KMS-11 (cell line): ENCODE measurements at regions not wholly inside any gene's neighbourhood (a gene's known extent, or its start where the extent isn't known, plus 50 kb on each side); places are given as distances from the start of the nearest gene placed in this dataset.
A peak's percentile ranks its signal among the peaks of the same experiment; 100 is the strongest.

ENCODE experiments used
- H2AFZ ChIP-seq: fragments of 200-600 bp; sonication (generic); 2 replicates; pipeline ENCODE4 v1.6.1; 2016; ENCODE audit warnings: antibody characterized with exemption, mixed run types, low read depth
- H3K27ac ChIP-seq: fragments of 200-600 bp; sonication (generic); 2 replicates; pipeline ENCODE4 v1.6.1; 2016; ENCODE audit warnings: mild to moderate bottlenecking, mixed run types
- H3K27me3 ChIP-seq: fragments of 200-600 bp; sonication (generic); 2 replicates; pipeline ENCODE4 v1.6.1; 2017; ENCODE audit warnings: mild to moderate bottlenecking, low read depth, mixed run types, moderate library complexity; ENCODE audit not compliant: insufficient read depth
- H3K36me3 ChIP-seq: fragments of 200-600 bp; sonication (generic); 2 replicates; pipeline ENCODE4 v1.6.1; 2017; ENCODE audit warnings: mild to moderate bottlenecking, mixed run types; ENCODE audit not compliant: insufficient read depth
- H3K4me1 ChIP-seq: fragments of 200-600 bp; sonication (generic); 2 replicates; pipeline ENCODE4 v1.6.1; 2016; ENCODE audit warnings: mild to moderate bottlenecking, low read depth, mixed run types; ENCODE audit not compliant: poor library complexity, severe bottlenecking
- H3K4me2 ChIP-seq: fragments of 200-600 bp; sonication (generic); 2 replicates; pipeline ENCODE4 v1.7.0; 2016; ENCODE audit warnings: mild to moderate bottlenecking, mixed run types
- H3K4me3 ChIP-seq: fragments of 200-600 bp; sonication (generic); IDR thresholded peaks from 2 replicates; pipeline ENCODE4 v1.6.1; 2017; ENCODE audit warnings: low read depth, low read length, mixed read lengths; ENCODE audit not compliant: insufficient read depth
- H3K79me2 ChIP-seq: fragments of 200-600 bp; sonication (generic); 2 replicates; pipeline ENCODE4 v1.6.1; 2016; ENCODE audit warnings: low read depth, mixed run types; ENCODE audit not compliant: insufficient read depth
- H3K9ac ChIP-seq: fragments of 200-600 bp; sonication (generic); 2 replicates; pipeline ENCODE4 v1.6.1; 2016; ENCODE audit warnings: mild to moderate bottlenecking, mixed run types
- H4K20me1 ChIP-seq: fragments of 200-600 bp; sonication (generic); 2 replicates; pipeline ENCODE4 v1.6.1; 2016; ENCODE audit warnings: mild to moderate bottlenecking, mixed run types; ENCODE audit not compliant: insufficient read depth
- TF ChIP-seq, protein P1 (sequence below): fragments of 200-600 bp; sonication (generic); conservative IDR thresholded peaks from 2 replicates; pipeline ENCODE4 v1.6.1; 2017; ENCODE audit warnings: low read depth, mild to moderate bottlenecking, antibody characterized with exemption, low read length, moderate library complexity, mixed read lengths

DNA sequence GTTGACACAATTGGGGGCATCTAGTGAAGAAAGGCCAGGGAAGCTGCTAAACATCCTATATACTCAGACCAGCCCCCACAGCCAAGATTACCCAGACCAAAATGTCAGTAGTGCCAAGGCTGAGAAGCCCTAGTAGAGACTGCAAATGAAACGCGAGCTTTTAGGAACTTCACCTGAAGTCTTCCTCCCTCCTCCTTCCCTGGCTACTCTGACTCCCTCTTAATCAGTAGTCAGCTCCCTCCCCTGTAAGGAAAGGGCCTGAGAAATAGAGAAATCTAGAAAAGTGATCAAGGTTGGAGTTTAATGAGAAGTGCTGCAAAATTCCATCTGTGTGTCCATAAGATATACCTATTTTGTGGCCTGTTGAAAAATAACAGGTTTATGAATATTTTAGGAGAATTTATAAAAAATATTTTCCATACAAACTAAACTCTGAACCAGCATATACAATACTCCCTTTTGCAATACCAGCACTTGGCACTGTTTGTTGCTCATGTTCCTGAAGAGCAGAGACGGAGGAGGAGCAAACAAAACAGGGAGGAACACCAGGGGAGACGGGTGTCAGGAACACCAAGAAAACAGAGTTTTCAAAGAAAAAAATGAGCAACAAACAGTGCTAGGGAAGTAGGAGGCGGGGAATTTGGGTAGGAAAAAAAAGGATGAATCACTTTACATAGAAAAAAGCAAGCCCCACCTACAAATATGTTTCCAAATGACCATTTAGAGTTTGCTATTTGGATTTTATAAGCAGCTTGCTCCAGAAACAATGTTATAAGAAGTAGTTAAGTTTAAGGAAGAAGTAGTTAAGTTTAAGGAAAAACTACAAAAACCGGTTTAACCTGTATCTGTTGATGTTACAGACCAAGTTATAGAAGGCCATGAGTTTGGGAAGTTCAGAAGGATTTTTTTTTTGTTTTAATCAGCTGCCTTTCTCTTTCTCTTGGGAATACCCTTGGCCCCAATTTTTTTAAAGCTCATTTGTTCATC is 282.1 kb upstream of the GRIP1 start:
- Histone ChIP-seq H3K9ac (no peak overlapping the region), H3K27me3 (no peaks in the 10 kb centered on the region), H3K4me2 (no peak overlapping the region), H3K4me3 (no peak overlapping the region), H3K27ac (no peak overlapping the region), H3K79me2 (no peaks in the 10 kb centered on the region), H2AFZ (no peak overlapping the region), H3K36me3 (no peaks in the 10 kb centered on the region), H3K4me1 (peaks cover 26% of the 10 kb centered on the region), H4K20me1 (no peaks in the 10 kb centered on the region)
- TF ChIP-seq, protein P1, sequence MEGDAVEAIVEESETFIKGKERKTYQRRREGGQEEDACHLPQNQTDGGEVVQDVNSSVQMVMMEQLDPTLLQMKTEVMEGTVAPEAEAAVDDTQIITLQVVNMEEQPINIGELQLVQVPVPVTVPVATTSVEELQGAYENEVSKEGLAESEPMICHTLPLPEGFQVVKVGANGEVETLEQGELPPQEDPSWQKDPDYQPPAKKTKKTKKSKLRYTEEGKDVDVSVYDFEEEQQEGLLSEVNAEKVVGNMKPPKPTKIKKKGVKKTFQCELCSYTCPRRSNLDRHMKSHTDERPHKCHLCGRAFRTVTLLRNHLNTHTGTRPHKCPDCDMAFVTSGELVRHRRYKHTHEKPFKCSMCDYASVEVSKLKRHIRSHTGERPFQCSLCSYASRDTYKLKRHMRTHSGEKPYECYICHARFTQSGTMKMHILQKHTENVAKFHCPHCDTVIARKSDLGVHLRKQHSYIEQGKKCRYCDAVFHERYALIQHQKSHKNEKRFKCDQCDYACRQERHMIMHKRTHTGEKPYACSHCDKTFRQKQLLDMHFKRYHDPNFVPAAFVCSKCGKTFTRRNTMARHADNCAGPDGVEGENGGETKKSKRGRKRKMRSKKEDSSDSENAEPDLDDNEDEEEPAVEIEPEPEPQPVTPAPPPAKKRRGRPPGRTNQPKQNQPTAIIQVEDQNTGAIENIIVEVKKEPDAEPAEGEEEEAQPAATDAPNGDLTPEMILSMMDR: no peak

DNA sequence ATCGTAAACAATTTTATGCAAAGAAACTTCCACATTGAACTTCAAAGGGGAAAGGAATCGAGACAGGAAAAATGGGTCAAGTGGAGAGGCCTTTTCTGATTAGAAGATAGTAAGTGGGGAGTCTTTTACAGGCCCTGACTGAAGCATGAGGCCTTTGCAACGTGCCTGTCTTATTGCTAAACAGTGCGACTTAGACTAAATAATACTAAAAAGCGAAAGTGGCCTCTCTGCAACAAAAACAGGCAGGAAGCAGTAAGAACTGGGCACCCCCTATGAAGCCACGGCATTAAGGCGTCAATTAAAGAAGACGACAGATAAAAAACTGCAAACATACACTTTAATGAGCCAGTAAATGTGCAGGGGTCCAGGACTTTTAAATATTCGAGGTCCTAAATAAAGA is 283.4 kb upstream of the GRIP1 start:
- H3K4me1 ChIP-seq: peaks cover 29% of the 10 kb centered on the region
- H4K20me1 ChIP-seq: no peaks in the 10 kb centered on the region
- no peaks in the 10 kb centered on the region for H3K36me3 ChIP-seq
- H3K79me2 ChIP-seq: no peaks in the 10 kb centered on the region
- no peaks in the 10 kb centered on the region for H3K27me3 ChIP-seq
- no peak overlapping the region for H3K27ac ChIP-seq
- no peak overlapping the region for H3K9ac ChIP-seq
- no peak overlapping the region for H3K4me2 ChIP-seq
- no peak overlapping the region for H3K4me3 ChIP-seq
- TF ChIP-seq, protein P1: no peak
- H2AFZ ChIP-seq: no peak overlapping the region

DNA sequence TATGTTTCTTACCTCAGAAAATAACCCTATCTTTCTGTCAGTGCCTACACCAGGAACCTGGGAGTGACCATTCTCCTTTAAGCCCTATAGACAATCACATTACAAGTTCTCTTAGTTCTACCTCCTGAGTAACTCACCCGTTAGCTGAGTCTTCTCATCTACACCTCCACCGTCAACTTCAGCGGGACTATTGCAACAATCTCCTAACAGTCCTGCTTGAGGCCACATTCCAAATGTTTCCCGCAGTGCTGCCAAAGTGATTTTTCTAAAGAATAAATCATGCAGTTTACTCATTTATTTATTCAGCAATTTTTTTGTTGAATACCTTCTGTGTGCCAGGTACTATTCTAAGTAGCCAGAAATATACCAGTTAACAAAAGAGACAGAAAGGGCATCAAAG is 285.0 kb upstream of the GRIP1 start:
- Histone ChIP-seq H2AFZ (no peak overlapping the region), H3K27ac (peak overlapping the region; percentile 35; the same call in 1 of the 2 replicates), H3K4me2 (0 out of 2 replicates have a peak overlapping the region, but pooled peaks have one; percentile 49), H3K9ac (no peak overlapping the region; the same call in 1 of the 2 replicates), H3K79me2 (no peaks in the 10 kb centered on the region), H3K4me3 (no peak overlapping the region), H3K4me1 (peaks cover 29% of the 10 kb centered on the region), H4K20me1 (no peaks in the 10 kb centered on the region), H3K27me3 (no peaks in the 10 kb centered on the region), H3K36me3 (no peaks in the 10 kb centered on the region)
- TF ChIP-seq, protein P1: no peak

DNA sequence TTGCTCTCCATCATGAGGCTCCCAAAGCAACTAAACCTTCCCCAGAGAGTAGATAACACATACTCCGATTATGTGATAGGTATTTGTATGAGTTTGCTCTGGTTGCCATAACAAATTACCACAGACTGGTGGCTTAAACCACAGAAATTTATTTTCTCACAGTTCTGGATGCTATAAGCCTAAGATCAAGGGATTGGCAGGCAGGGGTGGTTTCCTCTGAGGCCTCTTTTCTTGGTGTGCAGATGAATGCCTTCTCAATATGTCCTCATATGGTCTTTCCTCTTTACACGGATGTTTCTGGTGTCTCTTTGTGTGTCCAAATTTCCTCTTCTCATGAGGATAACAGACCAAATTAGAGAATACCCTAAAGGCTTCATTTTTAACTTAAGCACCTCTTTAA is 285.8 kb upstream of the GRIP1 start:
- no peaks in the 10 kb centered on the region for H3K36me3 ChIP-seq
- no peaks in the 10 kb centered on the region for H4K20me1 ChIP-seq
- H2AFZ ChIP-seq: no peak overlapping the region
- H3K9ac ChIP-seq: no peak overlapping the region; the same call in 1 of the 2 replicates
- H3K27ac ChIP-seq: peak overlapping the region; percentile 35; the same call in 1 of the 2 replicates
- TF ChIP-seq, protein P1: no peak
- peaks cover 29% of the 10 kb centered on the region for H3K4me1 ChIP-seq
- H3K4me3 ChIP-seq: no peak overlapping the region
- no peaks in the 10 kb centered on the region for H3K27me3 ChIP-seq
- H3K79me2 ChIP-seq: no peaks in the 10 kb centered on the region
- peak overlapping the region; percentile 49 for H3K4me2 ChIP-seq
